ENCODE measurements at regions not wholly inside any gene's neighbourhood (a gene's known extent, or its start where the extent isn't known, plus 50 kb on each side); places are given as distances from the start of the nearest gene placed in this dataset.

DNA sequence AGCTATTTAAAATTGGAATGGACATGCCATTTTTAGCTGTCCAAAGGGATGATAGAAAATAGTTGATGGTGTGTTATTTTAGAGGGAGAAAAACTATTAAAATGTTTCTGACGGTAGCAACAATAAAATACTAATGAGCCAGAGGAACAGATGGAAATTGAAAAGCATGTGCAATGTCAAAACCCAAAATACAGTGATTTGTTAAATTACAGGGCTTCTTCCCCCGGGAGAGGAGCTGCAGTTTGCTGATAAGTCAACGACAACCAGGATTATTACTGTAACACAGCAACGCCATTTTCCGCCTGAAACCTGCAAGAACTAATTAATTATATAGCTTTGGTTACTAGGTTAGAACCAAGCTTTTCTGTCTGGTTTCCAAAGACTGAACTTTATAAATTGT is 179.6 kb upstream of the SPTLC3 start:
- TF ChIP-seq TEAD4 (IDR thresholded peaks at IDR 0.05; ENCODE audit: low read depth, low read length) (no peak), RAD21 (IDR thresholded peaks at IDR 0.05 in 1 of 2, conservative IDR thresholded peaks at IDR 0.05 in 1 of 2; ENCODE audit: low read depth in 2 of 2, low read length in 2 of 2) (no peak), FOSL1 (IDR thresholded peaks at IDR 0.05; ENCODE audit: insufficient read depth, low read depth, low read length) (no peak)
- TF ChIP-seq, protein P1, sequence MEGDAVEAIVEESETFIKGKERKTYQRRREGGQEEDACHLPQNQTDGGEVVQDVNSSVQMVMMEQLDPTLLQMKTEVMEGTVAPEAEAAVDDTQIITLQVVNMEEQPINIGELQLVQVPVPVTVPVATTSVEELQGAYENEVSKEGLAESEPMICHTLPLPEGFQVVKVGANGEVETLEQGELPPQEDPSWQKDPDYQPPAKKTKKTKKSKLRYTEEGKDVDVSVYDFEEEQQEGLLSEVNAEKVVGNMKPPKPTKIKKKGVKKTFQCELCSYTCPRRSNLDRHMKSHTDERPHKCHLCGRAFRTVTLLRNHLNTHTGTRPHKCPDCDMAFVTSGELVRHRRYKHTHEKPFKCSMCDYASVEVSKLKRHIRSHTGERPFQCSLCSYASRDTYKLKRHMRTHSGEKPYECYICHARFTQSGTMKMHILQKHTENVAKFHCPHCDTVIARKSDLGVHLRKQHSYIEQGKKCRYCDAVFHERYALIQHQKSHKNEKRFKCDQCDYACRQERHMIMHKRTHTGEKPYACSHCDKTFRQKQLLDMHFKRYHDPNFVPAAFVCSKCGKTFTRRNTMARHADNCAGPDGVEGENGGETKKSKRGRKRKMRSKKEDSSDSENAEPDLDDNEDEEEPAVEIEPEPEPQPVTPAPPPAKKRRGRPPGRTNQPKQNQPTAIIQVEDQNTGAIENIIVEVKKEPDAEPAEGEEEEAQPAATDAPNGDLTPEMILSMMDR (IDR thresholded peaks at IDR 0.05; ENCODE audit: control extremely low read depth in 1 of 3, insufficient read depth in 1 of 3, low read depth in 1 of 3, low read length in 3 of 3) = no peak

Data from H1 (cell line).